EH (cell line): ENCODE measurements at regions not wholly inside any gene's neighbourhood (a gene's known extent, or its start where the extent isn't known, plus 50 kb on each side); places are given as distances from the start of the nearest gene placed in this dataset.

ENCODE experiments used
- DNase-seq: peaks from one replicate; pipeline ENCODE4 v3.0.0-alpha.2; 2015; ENCODE audit warnings: low read depth

DNA sequence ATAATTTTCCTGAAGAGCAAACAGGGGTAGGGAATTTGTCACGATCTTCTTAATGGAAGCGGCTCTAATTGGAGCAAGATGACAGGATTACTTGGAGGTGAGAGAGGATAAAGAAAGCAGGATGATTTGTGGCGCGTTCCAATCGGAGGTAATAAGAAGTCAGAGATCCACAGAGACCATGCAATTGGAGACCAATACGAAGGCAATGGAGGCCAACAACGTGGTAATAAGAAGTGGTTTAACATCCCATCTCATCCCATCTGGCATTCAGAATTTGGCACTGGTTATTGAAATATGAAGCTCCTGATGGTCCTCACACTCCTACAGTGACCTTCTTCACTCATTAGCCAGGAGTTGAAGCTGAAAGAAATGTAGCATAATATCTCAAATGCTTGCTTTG lies 130.6 kb downstream of the DLEU7 start:
- no peak for DNase-seq

DNA sequence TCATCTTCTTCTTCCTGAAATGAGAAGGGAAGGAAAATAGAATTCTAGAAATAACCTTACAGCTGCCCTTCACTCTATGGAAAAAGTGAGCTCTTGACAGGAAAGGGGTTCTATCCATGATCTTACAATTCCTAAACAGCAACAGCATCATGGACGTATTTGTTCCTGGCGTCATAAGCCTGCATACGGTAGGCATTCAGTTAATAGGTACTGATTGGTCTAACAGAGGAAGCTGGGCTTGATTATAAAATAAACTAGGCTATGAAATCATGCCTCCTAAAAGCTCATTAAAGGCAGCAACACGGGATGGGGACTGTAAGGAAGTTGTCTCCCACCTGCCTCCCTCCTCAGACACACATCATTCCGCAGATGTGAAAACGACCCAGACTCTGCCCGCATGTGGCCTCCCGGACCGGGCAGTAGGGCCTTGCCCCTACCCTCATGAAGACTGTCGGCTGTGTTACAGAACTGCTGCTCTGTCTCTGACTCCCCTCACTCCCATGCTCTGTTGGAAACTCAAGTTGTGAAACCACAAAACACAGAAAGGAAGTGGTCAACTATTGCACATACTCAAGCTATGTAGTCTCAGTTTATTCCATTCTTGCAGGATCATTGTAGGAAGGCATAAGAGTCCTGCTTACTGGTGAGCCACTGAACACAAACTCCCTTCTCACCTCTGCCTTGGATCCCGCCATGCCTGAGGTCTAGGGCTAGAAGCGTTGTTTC lies 129.8 kb downstream of the DLEU7 start:
- DNase-seq, result peak; percentile 81

DNA sequence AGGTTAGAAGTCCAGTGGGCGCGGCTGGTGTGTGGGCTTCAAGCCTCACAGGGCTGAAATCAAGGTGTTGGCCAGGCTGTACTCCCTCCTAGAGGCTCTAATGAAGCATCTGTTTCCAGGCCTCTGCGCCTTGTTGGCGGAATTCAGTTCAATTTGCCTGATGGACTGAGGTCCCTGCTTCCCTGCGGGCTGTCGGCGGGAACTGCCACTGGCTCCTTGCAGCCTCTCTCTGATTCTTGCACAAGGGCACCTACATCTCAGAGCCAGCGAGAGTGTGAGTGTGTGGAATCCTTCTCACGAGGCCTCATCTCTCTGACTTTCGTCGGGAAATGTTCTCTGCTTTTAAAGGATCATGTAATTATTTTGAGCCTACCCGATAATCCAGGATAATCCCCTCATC lies 128.6 kb downstream of the DLEU7 start:
- no peak for DNase-seq

DNA sequence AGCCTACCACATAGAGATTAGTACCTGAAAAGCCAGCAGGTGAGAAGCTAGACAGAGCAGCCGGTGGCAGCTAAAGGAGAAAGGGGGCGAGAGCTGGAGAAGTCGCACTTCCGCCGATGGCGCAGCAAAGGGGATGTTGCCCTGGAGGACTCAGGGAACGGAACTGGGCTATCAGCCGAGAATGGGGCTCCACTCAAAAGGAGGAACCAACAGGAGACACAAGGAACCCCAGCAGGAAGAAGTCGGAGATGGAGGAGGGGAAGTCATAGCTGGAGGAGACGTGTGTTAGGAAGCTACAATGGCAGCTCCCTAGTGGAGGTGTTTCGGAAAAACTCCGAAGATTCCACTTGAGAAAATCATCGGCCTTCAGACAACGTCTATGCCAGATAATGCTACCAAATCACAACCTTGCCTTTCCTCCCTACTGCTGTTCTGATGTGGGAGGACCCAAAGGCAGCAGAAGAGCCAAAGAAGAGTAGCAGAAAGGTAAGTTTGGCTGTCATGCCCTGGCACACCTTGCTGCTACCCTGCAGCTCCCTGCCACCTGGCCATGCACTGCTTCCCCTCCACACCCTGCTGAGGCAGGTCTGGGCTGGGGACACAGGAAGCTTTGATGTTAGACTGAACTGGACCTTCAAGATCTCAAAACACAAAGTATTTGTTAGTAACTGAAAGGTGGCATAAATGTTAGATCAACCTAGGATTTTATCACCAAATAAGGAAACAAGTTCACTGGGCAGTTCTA lies 127.9 kb downstream of the DLEU7 start:
- no peak for DNase-seq

DNA sequence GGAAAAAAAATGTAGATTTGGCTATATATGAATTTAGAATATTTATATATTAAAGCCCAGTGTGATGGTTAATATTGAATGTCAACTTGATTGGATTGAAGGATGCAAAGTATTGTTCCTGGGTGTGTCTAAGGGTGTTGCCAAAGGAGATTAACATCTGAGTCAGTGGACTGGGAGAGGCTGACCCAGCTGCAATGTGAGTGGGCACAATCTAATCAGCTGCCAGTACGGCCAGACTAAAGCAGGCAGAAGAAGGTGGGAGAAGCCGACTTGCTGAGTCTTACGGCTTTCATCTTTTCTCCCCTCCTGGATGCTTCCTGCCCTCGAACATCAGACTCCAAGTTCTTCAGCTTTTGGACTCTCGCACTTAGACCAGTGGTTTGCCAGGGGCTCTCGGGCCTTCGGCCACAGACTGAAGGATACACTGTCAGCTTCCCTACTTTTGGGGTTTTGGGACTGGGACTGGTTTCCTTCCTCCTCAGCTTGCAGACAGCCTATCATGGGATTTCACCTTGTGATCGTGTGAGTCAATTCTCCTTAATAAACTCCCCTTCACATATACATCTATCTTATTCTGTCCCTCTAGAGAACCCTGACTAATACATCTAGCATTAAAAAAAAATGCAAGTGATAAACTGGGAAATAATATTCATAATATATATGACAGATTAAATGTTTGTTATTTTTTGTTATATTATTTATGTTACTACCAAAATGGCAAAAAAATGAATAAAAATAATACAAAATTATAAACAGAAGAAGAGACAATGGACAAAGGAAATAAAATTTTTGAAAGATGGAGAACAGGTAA lies 122.4 kb downstream of the DLEU7 start:
- DNase-seq, result no peak

DNA sequence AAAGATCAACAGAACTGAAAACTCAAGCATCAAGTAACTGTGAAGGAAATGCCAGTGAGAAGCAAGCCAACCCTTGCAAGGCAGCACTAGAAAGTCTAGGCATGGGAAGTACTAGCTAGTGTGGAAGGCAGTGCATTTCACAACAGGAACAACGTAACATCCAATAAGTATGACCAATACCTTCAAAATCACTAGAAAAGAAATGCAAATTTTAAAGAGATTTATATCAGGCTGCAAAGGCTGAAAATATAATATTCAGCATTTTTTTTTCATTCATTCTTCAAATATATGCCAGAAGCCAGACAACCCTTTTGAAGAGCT lies 121.9 kb downstream of the DLEU7 start:
- no peak for DNase-seq

DNA sequence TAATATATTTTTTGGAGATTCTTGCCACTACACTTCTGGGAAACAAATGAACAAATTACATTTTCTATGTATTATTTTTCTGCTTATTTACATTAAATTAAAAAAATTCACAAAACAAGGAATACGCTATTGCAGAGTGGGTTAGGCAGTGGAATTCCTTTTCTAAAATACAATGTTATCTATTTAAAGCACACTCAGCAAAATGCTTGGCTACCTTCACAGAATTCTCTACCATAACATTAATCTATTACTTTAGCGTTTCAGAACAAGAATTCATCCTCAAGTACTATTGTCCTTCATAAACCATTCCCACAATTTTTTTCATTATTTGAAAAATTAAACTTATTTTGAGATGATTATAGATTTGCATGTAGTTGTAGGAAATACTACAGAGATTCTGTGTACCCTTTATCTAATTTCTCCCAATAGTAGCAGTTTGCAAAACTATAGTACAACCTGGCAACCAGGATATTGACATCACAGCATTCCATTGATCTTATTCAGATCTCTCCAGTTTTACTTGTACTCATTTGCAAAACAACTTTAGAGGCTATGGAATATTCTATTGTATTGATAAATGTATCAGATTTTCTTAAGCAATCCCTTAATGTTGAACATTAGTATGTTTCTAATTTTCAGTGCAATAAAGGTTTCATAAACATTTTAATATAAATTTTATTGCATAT lies 120.9 kb downstream of the DLEU7 start:
- DNase-seq, result no peak

DNA sequence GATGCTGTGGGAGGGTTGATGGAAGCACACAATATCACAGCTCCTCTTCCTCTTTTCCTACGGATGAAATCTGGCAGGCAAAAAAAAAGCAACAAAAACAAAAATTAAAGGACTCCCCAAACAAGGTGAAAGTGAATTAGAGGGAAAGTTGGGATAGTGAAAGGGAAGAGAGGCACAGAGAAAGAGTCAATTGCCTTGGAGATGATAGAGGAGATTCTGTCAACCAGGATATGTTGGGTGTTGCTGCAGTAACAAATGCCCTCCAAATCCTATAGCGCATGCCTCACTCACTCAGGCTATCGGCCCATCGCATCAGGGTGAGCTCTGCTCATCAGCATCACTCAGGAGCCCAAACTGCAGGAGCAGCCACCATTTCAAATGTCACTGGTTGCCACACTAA lies 119.1 kb downstream of the DLEU7 start:
- DNase-seq, result no peak

DNA sequence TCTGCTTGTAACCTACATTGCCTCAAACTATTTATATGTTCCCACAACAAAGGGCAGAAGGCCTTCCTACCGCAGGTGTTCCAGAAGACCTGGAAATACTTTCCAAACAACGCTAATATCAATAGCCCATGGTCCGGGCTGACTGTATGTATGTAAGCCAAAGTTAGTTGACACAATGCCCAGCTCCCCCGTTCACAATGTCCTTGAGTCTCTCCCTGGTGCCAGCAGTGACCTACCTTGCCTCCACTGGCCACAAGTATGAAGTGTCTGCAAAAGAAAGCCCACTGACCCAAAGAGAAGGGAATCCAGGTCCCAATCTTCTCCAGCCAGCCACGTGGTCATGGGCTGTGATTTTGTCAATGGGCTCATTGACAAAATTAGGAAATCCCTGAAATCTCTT lies 118.6 kb downstream of the DLEU7 start:
- DNase-seq, result no peak

DNA sequence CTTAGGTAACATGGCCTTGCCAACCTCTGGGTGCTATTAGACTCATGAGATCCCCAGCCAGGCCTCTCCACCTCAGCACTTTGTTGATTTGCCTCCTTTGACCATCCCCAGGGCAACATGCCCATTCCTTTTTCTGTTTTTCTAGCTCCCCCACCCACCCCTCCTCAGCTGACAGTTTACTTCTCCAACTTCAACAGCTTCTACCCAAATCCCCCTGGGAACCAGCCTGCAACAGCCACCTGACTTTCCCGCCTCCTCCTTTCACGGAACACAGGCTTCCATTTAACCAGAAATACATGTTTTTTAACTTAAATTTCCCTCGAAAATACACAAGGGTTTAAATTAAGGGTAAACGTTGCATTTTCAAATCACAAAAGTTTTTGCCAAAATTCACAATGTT lies 117.3 kb downstream of the DLEU7 start:
- no peak for DNase-seq

DNA sequence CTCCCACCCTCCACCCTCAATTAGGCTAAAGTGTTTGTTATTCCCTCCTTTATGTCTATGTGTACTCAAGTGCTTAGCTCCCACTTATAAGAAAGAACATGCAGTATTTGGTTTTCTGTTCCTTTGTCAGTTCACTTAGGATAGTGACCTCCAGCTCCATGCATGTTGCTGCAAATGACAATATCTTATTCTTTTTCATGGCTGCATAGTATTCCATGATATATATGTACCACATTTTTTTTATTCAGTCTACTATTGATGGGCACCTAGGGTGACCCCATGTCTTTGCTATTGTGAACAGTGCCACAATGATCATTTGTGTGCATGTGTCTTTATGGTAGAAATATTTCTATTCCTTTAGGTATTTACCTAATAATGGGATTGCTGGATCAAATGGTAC lies 114.3 kb downstream of the DLEU7 start:
- no peak for DNase-seq

DNA sequence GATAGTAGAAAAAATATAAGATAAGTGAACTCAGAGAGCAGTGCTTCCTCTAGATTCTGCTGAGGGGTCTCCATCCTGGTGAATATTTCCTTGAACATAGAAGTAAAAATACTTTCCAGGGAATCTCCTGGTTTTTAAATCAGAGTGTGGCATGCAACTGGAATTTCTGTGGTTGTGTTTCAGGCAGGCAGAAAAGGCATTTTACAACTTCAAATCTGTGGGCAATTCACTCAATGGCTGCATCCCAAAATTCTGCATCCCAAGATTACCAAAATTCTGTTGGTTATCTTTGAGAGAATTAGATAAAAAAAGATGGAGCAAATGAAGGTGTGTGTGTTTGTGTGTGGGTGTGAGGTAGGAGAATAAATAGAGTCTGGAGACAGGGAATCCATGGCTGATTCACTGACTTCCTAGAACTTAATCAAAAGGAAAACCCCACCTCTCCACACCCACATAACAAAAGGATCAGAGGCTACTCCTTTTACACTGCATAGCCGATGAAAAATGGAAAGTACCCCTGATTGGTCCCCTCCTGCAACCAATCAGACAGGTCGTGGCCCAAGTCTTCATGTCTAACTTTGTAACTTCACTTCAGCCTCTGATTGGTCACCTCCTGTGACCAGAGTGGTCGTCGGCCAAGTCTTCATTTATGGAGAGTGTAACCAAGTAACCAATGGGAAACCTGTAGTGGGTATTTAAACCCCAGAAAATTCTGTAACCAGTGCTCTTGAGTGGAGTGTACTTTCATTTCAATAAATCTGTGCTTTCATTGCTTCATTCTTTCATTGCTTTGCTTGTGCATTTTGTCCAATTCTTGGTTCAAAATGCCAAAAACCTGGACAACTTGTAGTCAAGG lies 112.8 kb downstream of the DLEU7 start:
- DNase-seq, result no peak

DNA sequence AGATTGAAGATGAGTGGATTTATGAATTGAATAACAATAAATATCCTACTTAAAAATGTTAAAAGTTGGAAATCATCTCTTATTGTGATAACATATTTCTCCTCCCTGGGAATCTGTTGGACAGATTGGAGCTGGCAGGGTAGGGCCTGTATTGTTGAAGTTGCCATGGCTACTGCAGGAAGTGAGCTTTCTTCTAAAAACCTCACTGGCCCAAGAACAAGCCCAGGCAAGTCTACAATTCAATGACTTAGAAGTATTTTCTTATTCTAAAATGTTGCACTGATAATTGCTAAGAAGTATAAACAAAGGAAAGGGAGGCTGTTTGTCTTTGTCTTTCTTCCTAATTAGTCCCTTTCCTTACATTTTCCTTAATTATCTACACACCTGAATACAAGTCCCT lies 112.1 kb downstream of the DLEU7 start:
- DNase-seq, result peak; percentile 66

DNA sequence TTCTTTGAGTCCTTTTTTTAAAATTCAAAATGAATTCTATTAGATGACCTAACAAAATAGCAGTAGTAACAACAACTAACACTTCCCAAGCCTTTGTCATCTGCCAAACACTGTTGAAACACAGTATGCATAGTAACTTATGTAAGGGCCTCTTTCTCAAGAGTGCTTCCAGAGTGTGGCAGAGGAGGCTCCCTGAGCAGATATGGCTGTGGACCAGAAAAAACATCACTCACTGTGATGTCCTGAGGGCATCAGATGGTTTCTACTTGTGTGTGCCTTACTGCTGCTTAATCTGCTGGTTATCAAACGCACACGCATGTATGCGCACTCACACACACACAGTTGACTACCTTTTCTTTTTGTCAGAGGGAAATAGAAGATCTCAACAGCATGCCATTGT lies 110.8 kb downstream of the DLEU7 start:
- DNase-seq, result peak; percentile 85

DNA sequence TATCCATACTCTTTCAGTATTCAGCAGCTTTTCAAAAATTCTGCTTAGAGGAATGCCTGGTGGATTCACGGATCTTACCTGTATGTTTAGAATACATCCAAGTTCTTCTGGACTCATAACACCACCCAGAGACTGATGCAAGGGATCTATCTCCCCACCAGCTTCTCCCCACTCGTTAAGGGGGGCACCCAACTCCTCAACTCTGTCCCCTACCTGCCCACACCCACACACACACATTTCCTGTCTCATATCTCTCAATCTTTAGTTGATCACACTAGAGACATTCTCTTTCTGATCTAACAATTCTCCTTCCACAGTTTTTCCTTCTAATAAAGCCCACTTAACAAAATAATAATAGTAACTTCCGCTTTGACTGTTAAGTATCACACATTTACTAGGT lies 110.1 kb downstream of the DLEU7 start:
- no peak for DNase-seq

DNA sequence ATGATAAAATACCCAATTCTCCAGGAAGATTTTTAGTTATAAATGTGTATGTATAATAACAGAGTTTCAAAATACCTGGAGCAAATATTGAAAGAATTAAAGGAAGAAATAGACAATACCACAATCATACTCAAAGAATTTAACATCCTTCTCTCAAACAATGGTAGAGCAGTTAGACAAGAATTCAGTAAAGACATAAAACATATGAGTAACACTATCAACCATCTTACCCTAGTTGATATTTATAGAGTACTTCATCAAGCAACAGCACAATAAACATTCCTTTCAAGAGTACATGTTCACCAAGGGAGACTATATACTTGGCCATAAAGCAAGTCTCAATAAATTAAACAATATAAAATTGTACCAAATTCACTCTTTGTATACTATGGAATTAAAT lies 108.4 kb downstream of the DLEU7 start:
- DNase-seq, result peak; percentile 8

DNA sequence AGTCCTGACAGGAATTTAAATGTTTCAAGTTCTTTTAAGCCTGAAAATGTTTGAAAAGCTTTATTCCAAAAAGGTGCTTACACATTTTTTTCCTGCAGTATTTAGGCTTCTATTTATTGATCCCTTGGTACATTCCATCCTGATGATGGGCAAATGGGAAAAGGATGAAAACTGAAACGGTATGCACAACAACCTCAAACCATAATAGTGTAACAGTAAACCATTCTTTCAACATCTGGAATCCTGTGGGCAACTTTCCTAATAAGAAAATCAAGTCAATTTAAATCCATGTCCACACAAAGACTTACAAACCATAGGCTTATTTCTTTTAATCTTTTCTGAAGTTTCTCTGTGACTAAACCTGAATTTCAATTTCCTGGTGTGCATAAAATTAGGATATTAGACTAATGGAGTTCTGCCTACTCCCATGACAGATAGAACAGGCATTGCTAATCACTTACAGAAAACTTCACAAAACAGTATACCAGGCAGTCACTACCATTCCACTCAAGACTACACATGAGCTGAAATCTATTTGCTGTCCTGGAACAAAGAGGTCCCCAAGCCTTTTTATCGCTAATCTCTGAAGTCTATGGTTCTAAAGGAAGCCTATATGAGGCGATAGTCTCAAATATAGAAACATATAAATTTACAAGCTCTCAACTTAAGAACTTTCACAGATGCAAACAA lies 103.3 kb downstream of the DLEU7 start:
- no peak for DNase-seq

DNA sequence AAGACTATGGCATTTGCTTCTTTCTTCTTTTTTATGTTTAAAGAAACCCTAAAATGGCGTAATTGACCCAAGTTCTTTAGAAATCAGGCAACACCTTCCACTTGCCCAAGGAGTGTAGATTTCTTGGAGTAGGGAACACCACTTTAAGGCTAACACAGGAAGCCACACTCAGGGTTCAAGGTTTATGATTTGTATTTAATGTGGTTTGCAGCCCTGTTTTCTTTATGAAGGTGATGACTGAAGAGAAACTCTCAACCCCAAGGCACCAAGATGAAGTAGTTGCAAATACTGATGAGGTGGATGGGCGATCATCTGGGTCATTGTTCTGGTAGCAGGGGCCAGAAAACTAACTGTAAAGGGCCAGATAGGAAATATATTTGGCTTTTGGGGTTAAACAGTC lies 101.1 kb downstream of the DLEU7 start:
- DNase-seq, result no peak

DNA sequence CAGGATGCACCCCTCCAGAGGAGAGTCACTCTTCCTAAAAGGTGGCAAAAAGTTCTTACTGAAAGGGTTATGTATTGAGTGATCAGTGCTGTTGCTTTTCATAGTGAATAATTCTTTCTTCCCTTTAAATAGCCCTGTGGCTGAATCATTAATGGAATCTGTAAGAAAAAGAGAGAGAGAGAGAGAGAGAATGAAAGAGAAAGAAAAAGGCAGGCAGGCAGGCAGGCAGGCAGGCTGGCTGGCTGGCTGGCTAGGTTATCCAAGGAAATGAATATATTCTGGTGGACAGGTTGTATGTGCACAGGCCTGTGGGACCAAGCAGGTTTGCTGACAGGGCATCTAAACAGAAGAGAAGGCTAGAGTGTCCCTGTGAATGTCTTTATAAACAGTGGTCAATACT lies 100.5 kb downstream of the DLEU7 start:
- DNase-seq, result no peak

DNA sequence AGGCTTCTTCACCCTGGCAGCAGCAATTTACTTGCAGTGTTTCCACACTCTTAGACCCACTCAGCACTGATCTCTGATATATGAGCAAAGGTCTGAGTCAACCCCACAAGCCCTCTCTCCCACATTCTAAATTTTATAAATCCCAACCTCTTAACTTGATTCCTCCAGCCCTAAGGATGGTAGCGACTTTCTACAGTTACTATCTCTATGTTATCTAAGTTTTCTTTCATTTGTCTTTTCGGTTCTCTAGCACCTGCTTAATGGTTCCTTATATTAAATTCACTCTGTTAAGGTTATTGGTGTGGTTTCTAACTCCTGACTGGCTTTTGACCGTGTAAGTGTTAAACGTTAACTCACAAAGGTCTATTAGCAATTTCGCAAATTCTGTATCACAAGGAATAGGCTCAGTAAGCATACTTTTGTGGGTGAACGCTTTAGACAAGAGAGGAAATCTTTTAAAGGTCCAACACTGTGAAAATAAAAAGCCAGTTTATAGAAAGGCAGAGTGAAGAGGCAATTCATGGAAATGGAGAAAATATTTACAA lies 99.3 kb downstream of the DLEU7 start:
- no peak for DNase-seq
